Left ventricle myocardium inferior (tissue), 1 donor: ENCODE measurements at regions not wholly inside any gene's neighbourhood (a gene's known extent, or its start where the extent isn't known, plus 50 kb on each side); places are given as distances from the start of the nearest gene placed in this dataset.

Experiments used
- DNase-seq: peaks from one replicate; pipeline ENCODE4 v3.0.0-alpha.2; 2020
- H3K27ac ChIP-seq: fragments of 200-600 bp; replicated peaks from 2 replicates; pipeline ENCODE4 v1.8.0; 2021
- H3K27me3 ChIP-seq: fragments of 200-600 bp; 2 replicates; pipeline ENCODE4 v1.8.0; 2021; ENCODE audit warnings: low read depth
- H3K36me3 ChIP-seq: fragments of 200-600 bp; 2 replicates; pipeline ENCODE4 v1.8.0; 2021
- H3K4me1 ChIP-seq: fragments of 200-600 bp; 2 replicates; pipeline ENCODE4 v1.8.0; 2021
- H3K4me3 ChIP-seq: fragments of 200-600 bp; 2 replicates; pipeline ENCODE4 v1.8.0; 2021; ENCODE audit warnings: mild to moderate bottlenecking, moderate library complexity
- H3K9me3 ChIP-seq: fragments of 200-600 bp; replicated peaks from 2 replicates; pipeline ENCODE4 v1.8.0; 2021
- CTCF ChIP-seq: fragments of 200-600 bp; IDR thresholded peaks from 2 replicates; pipeline ENCODE4 v1.8.0; 2021; ENCODE audit warnings: antibody characterized with exemption, mild to moderate bottlenecking, borderline replicate concordance
- intact Hi-C: fragments of 100-400 bp; cut with micrococcal nuclease; formaldehyde crosslinking; loops from one replicate; pipeline ENCODE4 v1.11.0; 2022
- donor health status: DM: no; HTN: yes; CAD: no; lungs with severe emphysema.

GRCh38 chr7:42342381-42342780 is 105.4 kb upstream of the GLI3 start:
- H3K4me1 ChIP-seq: no peaks in the 10 kb centered on the region
- DNase-seq: no peak
- H3K36me3 ChIP-seq: no peaks in the 10 kb centered on the region
- no peak overlapping the region for H3K27ac ChIP-seq
- no peak for TF ChIP-seq CTCF
- H3K9me3 ChIP-seq: no peaks in the 10 kb centered on the region
- intact Hi-C loops: no loop called here
- H3K4me3 ChIP-seq: no peak overlapping the region
- H3K27me3 ChIP-seq: no peaks in the 10 kb centered on the region

DNA sequence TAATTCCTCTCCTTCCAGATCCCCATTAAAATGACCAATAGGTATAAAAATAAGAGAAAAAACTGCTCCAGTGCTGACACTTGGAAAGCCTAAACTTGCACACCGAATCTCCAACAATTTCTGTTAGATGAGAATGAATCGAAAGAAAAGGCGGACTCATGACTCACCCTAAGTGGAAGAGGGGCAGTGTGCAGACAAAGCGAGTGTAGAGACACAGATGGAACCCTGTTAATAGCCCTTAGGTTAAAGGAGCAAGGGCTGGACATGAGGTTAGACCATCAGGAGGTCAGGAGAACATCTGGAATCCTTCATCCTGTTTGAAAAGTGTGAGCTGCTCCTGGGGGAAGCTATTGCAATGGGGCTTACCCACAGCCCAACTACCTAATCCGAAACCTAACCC is 103.4 kb upstream of the GLI3 start:
- no peak overlapping the region for H3K4me3 ChIP-seq
- no peaks in the 10 kb centered on the region for H3K36me3 ChIP-seq
- no peaks in the 10 kb centered on the region for H3K4me1 ChIP-seq
- DNase-seq: no peak
- H3K27ac ChIP-seq: no peak overlapping the region
- H3K27me3 ChIP-seq: no peaks in the 10 kb centered on the region
- intact Hi-C loops: no loop called here
- no peak for TF ChIP-seq CTCF
- H3K9me3 ChIP-seq: no peaks in the 10 kb centered on the region

DNA sequence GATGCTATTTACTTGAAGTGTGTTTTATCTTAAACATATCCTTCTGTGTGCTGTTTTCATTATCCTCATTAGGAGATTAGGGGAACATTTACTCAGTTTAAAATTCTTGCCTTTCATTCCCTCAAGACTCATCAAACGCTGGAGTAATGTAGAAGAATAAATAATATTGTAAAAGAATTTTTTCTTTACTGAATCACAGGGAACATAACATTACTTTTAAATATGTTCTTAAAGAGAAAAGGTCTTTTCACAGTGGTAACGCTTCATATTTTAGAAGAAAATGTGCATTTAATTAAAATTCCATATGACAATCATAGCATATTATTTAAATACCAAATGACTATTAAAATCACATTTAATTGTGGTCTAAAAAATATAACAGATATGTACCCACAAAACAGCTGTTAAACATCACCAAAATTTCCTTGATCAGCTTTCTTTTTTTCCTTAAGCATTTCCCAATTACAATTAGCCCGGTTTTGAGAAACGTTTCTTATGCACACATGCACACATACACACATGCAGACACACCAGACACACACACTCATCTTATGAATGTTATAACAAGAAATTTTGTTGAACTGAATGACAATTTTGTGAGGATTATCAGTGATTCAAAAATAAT is 102.0 kb upstream of the GLI3 start:
- H3K27ac ChIP-seq: no peak overlapping the region
- no peaks in the 10 kb centered on the region for H3K36me3 ChIP-seq
- intact Hi-C loops: loop anchor here (10.0 kb wide), 1 partner anchor 156 kb away; no protein-coding TSS in a partner anchor
- H3K27me3 ChIP-seq: no peaks in the 10 kb centered on the region
- H3K4me1 ChIP-seq: no peaks in the 10 kb centered on the region
- no peak for TF ChIP-seq CTCF
- no peak for DNase-seq
- H3K4me3 ChIP-seq: no peak overlapping the region
- H3K9me3 ChIP-seq: no peaks in the 10 kb centered on the region

GRCh38 chr7:42338231-42338915 is 101.4 kb upstream of the GLI3 start:
- no peak for TF ChIP-seq CTCF
- Histone ChIP-seq H3K27me3 (no peaks in the 10 kb centered on the region), H3K4me3 (no peak overlapping the region), H3K27ac (no peak overlapping the region), H3K9me3 (peaks cover 6% of the 10 kb centered on the region), H3K36me3 (no peaks in the 10 kb centered on the region), H3K4me1 (no peaks in the 10 kb centered on the region)
- no peak for DNase-seq
- intact Hi-C loops: loop anchor here (10.0 kb wide), 1 partner anchor 156 kb away; no protein-coding TSS in a partner anchor

DNA sequence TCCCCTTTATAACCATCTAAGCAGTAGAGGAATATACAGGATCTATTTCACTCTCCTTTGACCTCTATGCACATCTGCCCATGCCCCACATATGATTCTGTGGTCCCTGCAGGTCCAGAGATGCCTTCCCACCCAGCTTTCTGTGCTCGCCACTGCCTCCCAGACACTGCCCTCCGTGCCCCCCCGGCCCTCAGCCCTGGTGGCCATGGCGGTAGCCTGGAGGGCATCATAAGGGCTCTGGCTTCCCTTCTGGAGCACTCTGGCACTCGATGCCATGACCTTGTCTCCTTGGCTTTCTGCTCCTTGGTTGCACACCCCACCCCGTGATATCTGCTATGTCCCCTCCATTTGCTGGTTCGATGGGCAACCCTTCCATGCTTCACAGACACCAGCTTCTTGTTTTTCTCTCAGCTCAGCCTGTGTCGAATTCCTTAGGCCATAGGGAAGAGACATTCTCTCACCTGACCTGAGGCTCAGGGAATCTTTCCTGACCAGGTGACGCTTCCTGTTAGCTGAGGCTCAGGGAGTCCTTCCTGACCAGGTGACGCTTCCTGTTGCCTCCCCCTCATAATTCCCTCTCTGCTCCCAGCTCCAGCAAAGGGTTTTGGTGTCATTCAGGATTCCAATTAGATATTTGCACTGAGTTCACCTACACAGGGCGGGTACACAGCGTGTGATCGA is 100.4 kb upstream of the GLI3 start:
- peaks cover 16% of the 10 kb centered on the region for H3K9me3 ChIP-seq
- H3K4me1 ChIP-seq: no peaks in the 10 kb centered on the region
- no peak for DNase-seq
- no peak overlapping the region for H3K4me3 ChIP-seq
- H3K27me3 ChIP-seq: no peaks in the 10 kb centered on the region
- no peak for TF ChIP-seq CTCF
- intact Hi-C loops: loop anchor here (10.0 kb wide), 1 partner anchor 157 kb away; no protein-coding TSS in a partner anchor
- H3K27ac ChIP-seq: no peak overlapping the region
- H3K36me3 ChIP-seq: no peaks in the 10 kb centered on the region
